Hematopoietic multipotent progenitor cell treated with erythropoietin and hydrocortisone succinate and interleukin-3 and kit ligand, for 6 days (in vitro differentiated cells): ENCODE measurements at regions not wholly inside any gene's neighbourhood (a gene's known extent, or its start where the extent isn't known, plus 50 kb on each side); places are given as distances from the start of the nearest gene placed in this dataset.

Experiments used
- DNase-seq: peaks from one replicate; pipeline ENCODE4 v3.0.0-alpha.2; 2015

GRCh38 chr11:95297680-95298452, 66.9 kb upstream of the SESN3 start:
- no peak for DNase-seq

- no peak for DNase-seq
These were observed 65.6 kb upstream of the SESN3 start for GRCh38 chr11:95296621-95297025.

- DNase-seq: no peak
These were observed 65.2 kb upstream of the SESN3 start for GRCh38 chr11:95296165-95296564.

- DNase-seq: no peak
These were observed 64.6 kb upstream of the SESN3 start for GRCh38 chr11:95295382-95296149.

- DNase-seq: no peak
These were observed 63.7 kb upstream of the SESN3 start for GRCh38 chr11:95294701-95295100.

GRCh38 chr11:95293116-95293515, 62.1 kb upstream of the SESN3 start:
- no peak for DNase-seq

- no peak for DNase-seq
These were observed 60.9 kb upstream of the SESN3 start for GRCh38 chr11:95291946-95292345.

- no peak for DNase-seq
These were observed 58.5 kb upstream of the SESN3 start for GRCh38 chr11:95289378-95290101.

- DNase-seq: no peak
These were observed 53.4 kb upstream of the SESN3 start for GRCh38 chr11:95284057-95285052.

GRCh38 chr11:95283650-95284049, 52.6 kb upstream of the SESN3 start:
- DNase-seq: no peak

GRCh38 chr11:95283146-95283545, 52.1 kb upstream of the SESN3 start:
- no peak for DNase-seq

- DNase-seq: no peak
These were observed 51.3 kb upstream of the SESN3 start for GRCh38 chr11:95282291-95282751.
